ENCODE measurements at regions not wholly inside any gene's neighbourhood (a gene's known extent, or its start where the extent isn't known, plus 50 kb on each side); places are given as distances from the start of the nearest gene placed in this dataset.

DNA sequence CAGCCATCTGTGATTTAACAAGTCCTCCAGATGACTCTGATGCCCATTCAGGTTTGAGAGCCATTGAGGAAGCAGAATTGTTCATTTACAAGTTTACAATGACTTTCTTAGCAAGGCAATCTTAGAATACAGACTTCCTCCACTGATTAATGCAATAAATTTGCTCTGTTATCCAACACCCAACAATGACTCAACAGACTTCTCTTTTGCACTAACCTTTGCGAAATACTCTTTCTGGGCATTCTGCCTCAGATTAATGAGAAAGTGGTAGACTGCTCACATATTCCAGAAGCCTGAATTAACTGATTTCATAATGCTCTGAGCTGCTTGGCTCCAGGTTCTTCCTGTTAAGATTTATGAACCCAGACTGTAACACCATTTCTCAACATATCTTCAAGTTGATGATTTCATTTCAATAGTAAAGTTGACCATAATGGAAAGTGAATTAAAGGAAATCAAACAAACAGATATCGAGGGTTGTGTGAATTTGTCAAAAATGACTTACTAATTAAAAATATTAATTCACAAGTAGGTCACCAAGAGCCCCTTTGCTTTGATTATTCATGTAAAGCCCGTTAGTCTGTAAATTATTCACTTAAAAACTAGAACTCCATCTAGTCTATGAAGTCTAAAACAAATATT is 70.5 kb upstream of the BLID start:
- no peaks in the 10 kb centered on the region for H3K9me3 Mint-ChIP-seq (ENCODE audit: low read depth)
- no peaks in the 10 kb centered on the region for H3K36me3 Mint-ChIP-seq (ENCODE audit: low read depth)
- ChIA-PET CTCF (no interaction called here), POLR2A (no interaction called here)
- no peaks in the 10 kb centered on the region for H3K4me1 Mint-ChIP-seq
- H3K27ac Mint-ChIP-seq: no peak overlapping the region
- intact Hi-C loops (cut with DNase I, micrococcal nuclease): no loop called here
- H3K4me3 Mint-ChIP-seq: no peak overlapping the region
- ATAC-seq (no peak), DNase-seq (no peak)
- peaks cover 37% of the 10 kb centered on the region for H3K27me3 Mint-ChIP-seq

DNA sequence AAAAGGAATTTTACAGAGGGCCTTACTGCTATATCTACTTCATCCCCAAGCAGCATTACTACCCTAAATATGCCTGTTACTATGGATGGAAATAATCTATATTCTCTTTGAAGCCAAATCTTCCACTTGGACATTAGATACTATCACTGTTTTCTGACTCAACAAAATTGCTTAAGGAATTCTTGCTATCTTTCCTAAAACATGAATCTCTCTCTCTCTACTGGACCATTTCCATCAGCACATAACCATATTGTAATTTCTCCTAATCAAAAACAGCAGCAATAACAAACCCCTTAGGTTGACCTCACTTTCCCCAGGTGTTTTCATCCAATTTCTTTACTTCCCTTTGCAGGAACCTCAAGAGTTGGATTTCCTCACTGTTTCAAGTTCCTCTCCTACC is 67.9 kb upstream of the BLID start:
- no peak overlapping the region for H3K27ac Mint-ChIP-seq
- H3K36me3 Mint-ChIP-seq (ENCODE audit: low read depth): no peaks in the 10 kb centered on the region
- H3K27me3 Mint-ChIP-seq: peaks cover 23% of the 10 kb centered on the region
- ATAC-seq: no peak
- ChIA-PET POLR2A (no interaction called here), CTCF (interaction anchor here (0.7 kb wide), 1 partner anchor 19 kb away, joined by 3 read pairs; no protein-coding TSS in a partner anchor)
- no peaks in the 10 kb centered on the region for H3K4me1 Mint-ChIP-seq
- H3K4me3 Mint-ChIP-seq: no peak overlapping the region
- DNase-seq: no peak
- no peaks in the 10 kb centered on the region for H3K9me3 Mint-ChIP-seq (ENCODE audit: low read depth)
- intact Hi-C loops (cut with DNase I, micrococcal nuclease): no loop called here

DNA sequence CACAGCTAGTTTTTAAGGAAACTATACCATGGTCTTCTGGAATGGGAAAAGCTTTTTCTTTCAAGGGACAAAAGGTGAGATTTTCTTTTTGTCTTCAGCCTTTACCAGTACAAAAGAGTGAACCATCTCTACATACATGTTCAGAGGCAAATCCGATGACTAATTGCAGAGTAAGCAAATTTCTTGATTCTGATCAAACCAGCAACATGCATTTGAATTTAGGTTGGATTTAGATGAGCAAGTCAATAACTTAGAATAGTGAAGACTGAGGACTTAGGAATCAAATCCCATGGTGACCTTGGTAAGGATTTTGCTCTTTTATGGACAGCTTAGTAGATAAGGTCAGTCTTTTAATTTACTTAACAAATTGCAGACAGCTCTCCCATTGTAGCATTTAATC is 65.9 kb upstream of the BLID start:
- H3K9me3 Mint-ChIP-seq (ENCODE audit: low read depth): no peaks in the 10 kb centered on the region
- intact Hi-C loops (cut with DNase I, micrococcal nuclease): no loop called here
- DNase-seq (no peak), ATAC-seq (no peak)
- no peak overlapping the region for H3K27ac Mint-ChIP-seq
- CTCF ChIA-PET: no interaction called here
- H3K36me3 Mint-ChIP-seq (ENCODE audit: low read depth): no peaks in the 10 kb centered on the region
- H3K4me3 Mint-ChIP-seq: no peak overlapping the region
- POLR2A ChIA-PET: no interaction called here
- no peaks in the 10 kb centered on the region for H3K4me1 Mint-ChIP-seq
- H3K27me3 Mint-ChIP-seq: peaks cover 25% of the 10 kb centered on the region

DNA sequence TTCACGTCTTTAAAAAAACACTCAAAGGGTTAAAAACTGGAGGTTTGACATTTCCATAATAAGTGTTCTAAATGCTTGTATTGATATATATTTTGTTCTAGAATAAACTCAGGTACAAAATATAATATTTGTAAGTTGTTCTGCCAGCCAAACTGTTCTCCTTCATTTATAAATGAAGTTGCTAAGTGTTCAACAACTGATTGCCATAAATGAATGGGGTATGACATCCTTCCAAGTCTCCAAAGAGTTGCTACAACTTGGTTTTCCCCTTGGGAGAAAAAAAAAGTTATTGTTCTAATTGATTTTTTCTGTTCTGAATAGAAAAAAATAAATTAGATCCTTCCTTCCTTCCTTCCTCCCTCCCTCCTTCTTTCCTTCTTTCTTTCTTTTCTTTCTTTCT is 65.4 kb upstream of the BLID start:
- POLR2A ChIA-PET: no interaction called here
- intact Hi-C loops (cut with DNase I, micrococcal nuclease): no loop called here
- Mint-ChIP-seq H3K4me1 (no peaks in the 10 kb centered on the region), H3K27ac (no peak overlapping the region), H3K36me3 (ENCODE audit: low read depth) (no peaks in the 10 kb centered on the region), H3K9me3 (ENCODE audit: low read depth) (no peaks in the 10 kb centered on the region), H3K4me3 (no peak overlapping the region), H3K27me3 (peaks cover 25% of the 10 kb centered on the region)
- CTCF ChIA-PET: interaction anchor here (1.1 kb wide), 1 partner anchor 8 kb away, joined by 3 read pairs; no protein-coding TSS in a partner anchor
- ATAC-seq (no peak), DNase-seq (no peak)

- ATAC-seq (no peak), DNase-seq (no peak)
- H3K36me3 Mint-ChIP-seq (ENCODE audit: low read depth): no peaks in the 10 kb centered on the region
- no peaks in the 10 kb centered on the region for H3K4me1 Mint-ChIP-seq
- ChIA-PET CTCF (interaction anchor here (0.6 to 1.1 kb wide), 3 partner anchors 9 to 438 kb away, joined by 3 to 4 read pairs (median 3); no protein-coding TSS in a partner anchor), POLR2A (no interaction called here)
- no peak overlapping the region for H3K27ac Mint-ChIP-seq
- H3K27me3 Mint-ChIP-seq: peaks cover 16% of the 10 kb centered on the region
- no peaks in the 10 kb centered on the region for H3K9me3 Mint-ChIP-seq (ENCODE audit: low read depth)
- intact Hi-C loops (cut with DNase I, micrococcal nuclease): loop anchor here in 1 of 2 experiments (5.0 kb wide), 1 partner anchor 47 kb away; no protein-coding TSS in a partner anchor
- no peak overlapping the region for H3K4me3 Mint-ChIP-seq
Measured at GRCh38 chr11:122179961-122180834, 64.2 kb upstream of the BLID start.

DNA sequence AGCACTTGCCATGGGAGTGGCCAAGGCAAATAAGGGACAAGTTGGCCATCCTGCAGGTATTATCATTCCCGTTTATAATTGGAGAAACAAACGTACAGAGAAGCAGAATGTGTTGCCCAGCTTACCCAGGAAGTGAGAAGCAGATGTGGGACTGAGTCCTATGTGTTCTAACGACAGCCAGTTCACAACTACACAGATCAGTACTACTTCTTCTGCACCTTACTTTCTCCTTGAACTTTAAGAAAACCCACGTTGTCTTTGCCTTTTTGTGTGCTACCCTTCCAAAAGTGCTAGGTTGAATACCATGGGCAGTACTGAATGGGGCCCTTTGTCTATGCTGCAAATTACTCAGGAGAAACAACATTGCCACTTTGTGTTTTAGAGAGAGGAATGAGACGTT is 62.8 kb upstream of the BLID start:
- DNase-seq (no peak), ATAC-seq (no peak)
- Mint-ChIP-seq H3K4me1 (no peaks in the 10 kb centered on the region), H3K27ac (no peak overlapping the region), H3K9me3 (ENCODE audit: low read depth) (no peaks in the 10 kb centered on the region), H3K4me3 (no peak overlapping the region), H3K36me3 (ENCODE audit: low read depth) (no peaks in the 10 kb centered on the region), H3K27me3 (peaks cover 5% of the 10 kb centered on the region)
- intact Hi-C loops (cut with DNase I, micrococcal nuclease): loop anchor here in 1 of 2 experiments (5.0 kb wide), 1 partner anchor 49 kb away; no protein-coding TSS in a partner anchor
- CTCF ChIA-PET: no interaction called here
- POLR2A ChIA-PET: no interaction called here

- ATAC-seq: no peak
- intact Hi-C loops (cut with DNase I, micrococcal nuclease): loop anchor here in 1 of 2 experiments (5.0 kb wide), 1 partner anchor 50 kb away; no protein-coding TSS in a partner anchor
- no peak for DNase-seq
- no peak overlapping the region for H3K27ac Mint-ChIP-seq
- no peaks in the 10 kb centered on the region for H3K9me3 Mint-ChIP-seq (ENCODE audit: low read depth)
- ChIA-PET POLR2A (no interaction called here), CTCF (interaction anchor here (0.6 kb wide), 1 partner anchor 52 kb away, joined by 3 read pairs; no protein-coding TSS in a partner anchor)
- peaks cover 7% of the 10 kb centered on the region for H3K27me3 Mint-ChIP-seq
- no peak overlapping the region for H3K4me3 Mint-ChIP-seq
- H3K36me3 Mint-ChIP-seq (ENCODE audit: low read depth): no peaks in the 10 kb centered on the region
- no peaks in the 10 kb centered on the region for H3K4me1 Mint-ChIP-seq
Measured at GRCh38 chr11:122177238-122177637, 61.2 kb upstream of the BLID start.

- no peaks in the 10 kb centered on the region for H3K36me3 Mint-ChIP-seq (ENCODE audit: low read depth)
- DNase-seq (no peak), ATAC-seq (no peak)
- intact Hi-C loops (cut with DNase I, micrococcal nuclease): loop anchor here in 1 of 2 experiments (5.0 kb wide), 1 partner anchor 51 kb away; no protein-coding TSS in a partner anchor
- H3K4me1 Mint-ChIP-seq: no peaks in the 10 kb centered on the region
- no peak overlapping the region for H3K27ac Mint-ChIP-seq
- H3K27me3 Mint-ChIP-seq: peaks cover 7% of the 10 kb centered on the region
- H3K4me3 Mint-ChIP-seq: no peak overlapping the region
- H3K9me3 Mint-ChIP-seq (ENCODE audit: low read depth): no peaks in the 10 kb centered on the region
- ChIA-PET POLR2A (no interaction called here), CTCF (interaction anchor here (0.6 kb wide), 1 partner anchor 52 kb away, joined by 3 read pairs; no protein-coding TSS in a partner anchor)
Measured at GRCh38 chr11:122176651-122177050, 60.6 kb upstream of the BLID start.

- ChIA-PET POLR2A (no interaction called here), CTCF (no interaction called here)
Measured at GRCh38 chr11:122175306-122175705, 59.3 kb upstream of the BLID start.

DNA sequence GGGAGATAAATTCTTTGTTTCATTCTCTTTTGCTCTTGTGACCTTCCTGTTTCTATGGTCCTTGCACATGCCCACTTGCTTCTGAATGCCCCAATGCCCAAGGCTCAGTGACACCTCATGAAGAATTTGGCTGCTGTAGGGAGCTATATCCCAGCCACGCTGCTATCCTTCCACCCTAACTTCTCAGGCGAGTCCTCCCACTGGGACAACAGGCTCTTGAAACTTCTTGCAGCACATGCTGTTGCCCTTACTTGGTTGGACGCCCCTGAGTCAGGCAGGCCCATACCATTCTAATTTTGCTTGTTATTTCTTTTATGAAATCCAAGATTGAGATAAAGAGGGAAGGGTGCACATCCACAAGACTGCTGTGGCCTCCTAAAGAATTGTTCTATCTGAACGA is 57.6 kb upstream of the BLID start:
- Mint-ChIP-seq H3K9me3 (ENCODE audit: low read depth) (no peaks in the 10 kb centered on the region), H3K27ac (no peak overlapping the region), H3K36me3 (ENCODE audit: low read depth) (no peaks in the 10 kb centered on the region), H3K4me1 (no peaks in the 10 kb centered on the region), H3K4me3 (no peak overlapping the region), H3K27me3 (peaks cover 4% of the 10 kb centered on the region)
- CTCF ChIA-PET: no interaction called here
- intact Hi-C loops (cut with DNase I, micrococcal nuclease): no loop called here
- POLR2A ChIA-PET: no interaction called here
- no peak for ATAC-seq
- DNase-seq: no peak

More at GRCh38 chr11:122175306-122175705, 59.3 kb upstream of the BLID start:
- DNase-seq (no peak), ATAC-seq (no peak)
- intact Hi-C loops (cut with DNase I, micrococcal nuclease): loop anchor here in 1 of 2 experiments (5.0 kb wide), 1 partner anchor 52 kb away; no protein-coding TSS in a partner anchor
- no peak overlapping the region for H3K27ac Mint-ChIP-seq
- H3K36me3 Mint-ChIP-seq (ENCODE audit: low read depth): no peaks in the 10 kb centered on the region
- no peaks in the 10 kb centered on the region for H3K9me3 Mint-ChIP-seq (ENCODE audit: low read depth)
- H3K27me3 Mint-ChIP-seq: peaks cover 7% of the 10 kb centered on the region
- no peaks in the 10 kb centered on the region for H3K4me1 Mint-ChIP-seq
- H3K4me3 Mint-ChIP-seq: no peak overlapping the region

- Mint-ChIP-seq H3K27me3 (peaks cover 4% of the 10 kb centered on the region), H3K9me3 (ENCODE audit: low read depth) (no peaks in the 10 kb centered on the region), H3K4me3 (no peak overlapping the region), H3K36me3 (ENCODE audit: low read depth) (no peaks in the 10 kb centered on the region), H3K4me1 (no peaks in the 10 kb centered on the region), H3K27ac (no peak overlapping the region)
- intact Hi-C loops (cut with DNase I, micrococcal nuclease): no loop called here
- ATAC-seq (no peak), DNase-seq (no peak)
- ChIA-PET POLR2A (no interaction called here), CTCF (no interaction called here)
Measured at GRCh38 chr11:122173074-122173450, 57.0 kb upstream of the BLID start.
